ENCODE measurements at regions not wholly inside any gene's neighbourhood (a gene's known extent, or its start where the extent isn't known, plus 50 kb on each side); places are given as distances from the start of the nearest gene placed in this dataset.

GRCh38 chr11:70628855-70629844, 230.8 kb downstream of the CTTN start:
- WGBS, 2 donors, result 45 to 47% methylated on average over 29 to 30 of the region's 30 CpGs
- DNase-seq (peak; percentile 69 to 84 (median 70)), ATAC-seq (ENCODE audit: insufficient read depth, low FRiP score) (no peak)
- Histone ChIP-seq H3K4me3 (no peak overlapping the region), H3K4me1 (ENCODE audit: control insufficient read depth in 5 of 5, insufficient read depth in 5 of 5, low read length in 5 of 5) (peaks cover 0 to 15% (median 7%) of the 10 kb centered on the region in 5 donors), H3K27ac (ENCODE audit: low read depth in 1 of 2, low read length in 1 of 2) (peak overlapping the region in 1 of 2 donors; percentile 43), H3K27me3 (ENCODE audit: control insufficient read depth in 3 of 3, insufficient read depth in 3 of 3, low read length in 2 of 3) (no peaks in the 10 kb centered on the region), H3K9ac (ENCODE audit: insufficient read depth in 1 of 2, low read length in 2 of 2) (no peak overlapping the region), H3K9me3 (ENCODE audit: control insufficient read depth in 4 of 4, insufficient read depth in 3 of 4, low read length in 3 of 4) (no peaks in the 10 kb centered on the region), H3K36me3 (ENCODE audit: control insufficient read depth in 4 of 4, insufficient read depth in 4 of 4, low read length in 4 of 4) (no peaks in the 10 kb centered on the region)
- TF ChIP-seq, protein P1, sequence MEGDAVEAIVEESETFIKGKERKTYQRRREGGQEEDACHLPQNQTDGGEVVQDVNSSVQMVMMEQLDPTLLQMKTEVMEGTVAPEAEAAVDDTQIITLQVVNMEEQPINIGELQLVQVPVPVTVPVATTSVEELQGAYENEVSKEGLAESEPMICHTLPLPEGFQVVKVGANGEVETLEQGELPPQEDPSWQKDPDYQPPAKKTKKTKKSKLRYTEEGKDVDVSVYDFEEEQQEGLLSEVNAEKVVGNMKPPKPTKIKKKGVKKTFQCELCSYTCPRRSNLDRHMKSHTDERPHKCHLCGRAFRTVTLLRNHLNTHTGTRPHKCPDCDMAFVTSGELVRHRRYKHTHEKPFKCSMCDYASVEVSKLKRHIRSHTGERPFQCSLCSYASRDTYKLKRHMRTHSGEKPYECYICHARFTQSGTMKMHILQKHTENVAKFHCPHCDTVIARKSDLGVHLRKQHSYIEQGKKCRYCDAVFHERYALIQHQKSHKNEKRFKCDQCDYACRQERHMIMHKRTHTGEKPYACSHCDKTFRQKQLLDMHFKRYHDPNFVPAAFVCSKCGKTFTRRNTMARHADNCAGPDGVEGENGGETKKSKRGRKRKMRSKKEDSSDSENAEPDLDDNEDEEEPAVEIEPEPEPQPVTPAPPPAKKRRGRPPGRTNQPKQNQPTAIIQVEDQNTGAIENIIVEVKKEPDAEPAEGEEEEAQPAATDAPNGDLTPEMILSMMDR (IDR thresholded peaks at IDR 0.05; ENCODE audit: control extremely low read depth, extremely low read depth), result no peak

- Histone ChIP-seq H3K27me3 (ENCODE audit: control insufficient read depth in 3 of 3, insufficient read depth in 3 of 3, low read length in 2 of 3) (no peaks in the 10 kb centered on the region), H3K4me1 (ENCODE audit: control insufficient read depth in 5 of 5, insufficient read depth in 5 of 5, low read length in 5 of 5) (peaks cover 0 to 15% (median 7%) of the 10 kb centered on the region in 5 donors), H3K36me3 (ENCODE audit: control insufficient read depth in 4 of 4, insufficient read depth in 4 of 4, low read length in 4 of 4) (no peaks in the 10 kb centered on the region), H3K4me3 (no peak overlapping the region), H3K9me3 (ENCODE audit: control insufficient read depth in 4 of 4, insufficient read depth in 3 of 4, low read length in 3 of 4) (peaks cover 0 to 1% (median 0%) of the 10 kb centered on the region in 4 donors), H3K27ac (ENCODE audit: low read depth in 1 of 2, low read length in 1 of 2) (no peak overlapping the region), H3K9ac (ENCODE audit: insufficient read depth in 1 of 2, low read length in 2 of 2) (no peak overlapping the region)
- no peak for ATAC-seq (ENCODE audit: insufficient read depth, low FRiP score)
- TF ChIP-seq, protein P1 (IDR thresholded peaks at IDR 0.05; ENCODE audit: control extremely low read depth, extremely low read depth), result no peak
- 94 to 96% methylated on average over 9 of the region's 9 CpGs for WGBS, 2 donors
- no peak for DNase-seq
Observed at GRCh38 chr11:70630068-70630467, 231.7 kb downstream of the CTTN start.

DNA sequence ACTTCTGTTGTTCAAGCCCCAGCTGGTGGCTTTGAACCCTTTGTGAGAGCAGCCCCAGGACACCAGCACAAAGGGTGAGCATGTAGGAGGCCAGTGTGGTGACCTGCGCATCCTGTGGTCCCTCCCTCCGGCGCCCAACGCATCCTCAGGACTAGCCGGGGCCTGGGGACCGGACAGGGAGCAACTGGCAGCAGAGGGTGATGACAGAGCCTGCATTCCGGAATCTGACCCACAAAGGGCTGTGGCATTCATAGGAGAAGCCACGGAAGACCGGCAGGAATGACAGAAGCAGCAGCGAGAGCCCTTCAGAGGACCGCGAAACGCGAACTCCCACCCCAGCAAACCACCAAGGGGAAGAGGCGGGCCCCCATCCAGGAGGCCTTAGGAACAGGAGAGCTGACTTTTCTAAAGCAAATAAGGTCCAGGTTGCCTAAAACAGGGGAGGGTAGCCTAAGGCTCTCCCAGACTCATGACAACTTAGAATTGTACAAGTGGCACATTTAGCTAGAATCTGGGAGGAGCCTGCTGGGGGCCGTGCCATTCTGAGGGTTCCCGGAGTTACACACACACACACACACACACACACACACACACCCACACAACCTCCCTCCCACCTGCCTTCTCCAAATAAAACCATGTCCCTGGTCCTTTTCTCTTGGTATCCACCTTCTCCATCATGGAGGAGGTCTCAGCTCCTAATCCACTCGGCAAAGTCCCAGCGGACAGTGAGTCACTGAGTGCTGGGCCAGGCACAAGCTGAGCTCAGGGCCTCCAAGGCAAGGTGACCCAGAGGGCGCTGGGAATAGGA, 232.7 kb downstream of the CTTN start:
- DNase-seq, result no peak
- TF ChIP-seq, protein P1 (IDR thresholded peaks at IDR 0.05; ENCODE audit: control extremely low read depth, extremely low read depth), result no peak
- Histone ChIP-seq H3K9me3 (ENCODE audit: control insufficient read depth in 4 of 4, insufficient read depth in 3 of 4, low read length in 3 of 4) (peaks cover 0 to 3% (median 0%) of the 10 kb centered on the region in 4 donors), H3K27me3 (ENCODE audit: control insufficient read depth in 3 of 3, insufficient read depth in 3 of 3, low read length in 2 of 3) (no peaks in the 10 kb centered on the region), H3K4me1 (ENCODE audit: control insufficient read depth in 5 of 5, insufficient read depth in 5 of 5, low read length in 5 of 5) (peaks cover 0 to 15% (median 7%) of the 10 kb centered on the region in 5 donors), H3K9ac (ENCODE audit: insufficient read depth in 1 of 2, low read length in 2 of 2) (no peak overlapping the region), H3K27ac (ENCODE audit: low read depth in 1 of 2, low read length in 1 of 2) (no peak overlapping the region), H3K36me3 (ENCODE audit: control insufficient read depth in 4 of 4, insufficient read depth in 4 of 4, low read length in 4 of 4) (no peaks in the 10 kb centered on the region), H3K4me3 (no peak overlapping the region)
- no peak for ATAC-seq (ENCODE audit: insufficient read depth, low FRiP score)
- WGBS, 2 donors, result 85 to 89% methylated on average over 20 of the region's 20 CpGs

All from lung (tissue), 11 donors.